Stimulated activated naive CD4-positive, alpha-beta T cell treated with Interleukin-2 at 50 U/mL for 16 hours (primary cell): ENCODE measurements at regions not wholly inside any gene's neighbourhood (a gene's known extent, or its start where the extent isn't known, plus 50 kb on each side); places are given as distances from the start of the nearest gene placed in this dataset.
"Not testable (repeated sequence)": the region's sequence is repeated elsewhere in the genome, so short reads cannot be mapped to it uniquely, and the experiment has no call there.

Source experiments
- DNase-seq: peaks from one replicate; lab custom pipeline; 2025; lab: John Stamatoyannopoulos, UW

GRCh38 chr11:15662285-15662684 lies 547.6 kb downstream of the INSC start:
- no peak for DNase-seq

GRCh38 chr11:15663777-15664218 lies 549.1 kb downstream of the INSC start:
- DNase-seq: no peak

- no peak for DNase-seq
Observed at GRCh38 chr11:15665368-15665871, 550.7 kb downstream of the INSC start.

- no peak for DNase-seq
Observed at GRCh38 chr11:15667127-15667725, 552.5 kb downstream of the INSC start.

GRCh38 chr11:15668718-15669117 lies 554.0 kb downstream of the INSC start:
- no peak for DNase-seq

GRCh38 chr11:15670520-15671070 lies 555.9 kb downstream of the INSC start:
- no peak for DNase-seq

GRCh38 chr11:15671216-15671615 lies 556.5 kb downstream of the INSC start:
- no peak for DNase-seq

- no peak for DNase-seq
Observed at GRCh38 chr11:15672825-15673224, 558.1 kb downstream of the INSC start.

GRCh38 chr11:15673408-15673831 lies 558.7 kb downstream of the INSC start:
- DNase-seq: no peak

GRCh38 chr11:15674756-15675155 lies 560.0 kb downstream of the INSC start:
- DNase-seq: no peak

GRCh38 chr11:15675683-15676082 lies 561.0 kb downstream of the INSC start:
- no peak for DNase-seq

- DNase-seq: no peak
Observed at GRCh38 chr11:15677181-15677580, 562.5 kb downstream of the INSC start.

GRCh38 chr11:15683528-15683927 lies 568.8 kb downstream of the INSC start:
- DNase-seq: no peak

- DNase-seq: no peak
Observed at GRCh38 chr11:15685306-15685705, 570.6 kb downstream of the INSC start.

GRCh38 chr11:15686259-15686658 lies 571.5 kb downstream of the INSC start:
- not testable (repeated sequence) for DNase-seq

GRCh38 chr11:15687342-15687741 lies 572.6 kb downstream of the INSC start:
- DNase-seq: no peak

GRCh38 chr11:15688351-15688792 lies 573.6 kb downstream of the INSC start:
- no peak for DNase-seq

GRCh38 chr11:15690320-15690719 lies 575.6 kb downstream of the INSC start:
- DNase-seq: no peak

- DNase-seq: no peak
Observed at GRCh38 chr11:15692739-15693138, 578.0 kb downstream of the INSC start.

GRCh38 chr11:15695096-15695721 lies 580.5 kb downstream of the INSC start:
- no peak for DNase-seq

- DNase-seq: no peak
Observed at GRCh38 chr11:15696069-15696468, 581.3 kb downstream of the INSC start.

GRCh38 chr11:15697437-15698236 lies 582.9 kb downstream of the INSC start:
- DNase-seq: no peak

- no peak for DNase-seq
Observed at GRCh38 chr11:15698855-15699254, 584.1 kb downstream of the INSC start.
